Ishikawa (cell line): ENCODE measurements at regions not wholly inside any gene's neighbourhood (a gene's known extent, or its start where the extent isn't known, plus 50 kb on each side); places are given as distances from the start of the nearest gene placed in this dataset.

Experiments used
- EGR1 ChIP-seq: IDR thresholded peaks from 2 replicates; pipeline ENCODE4 v1.6.1; 2012
- EP300 ChIP-seq: IDR thresholded peaks from 2 replicates; pipeline ENCODE4 v1.6.1; 2012; ENCODE audit warnings: borderline replicate concordance
- MAX ChIP-seq: IDR thresholded peaks from 2 replicates; pipeline ENCODE4 v1.6.1; 2012
- REST ChIP-seq: IDR thresholded peaks from 2 replicates; pipeline ENCODE4 v1.6.1; 2012; ENCODE audit warnings: low read depth, mild to moderate bottlenecking
- USF1 ChIP-seq: IDR thresholded peaks from 2 replicates; pipeline ENCODE4 v1.6.1; 2012
- YY1 ChIP-seq: IDR thresholded peaks from 2 replicates; pipeline ENCODE4 v1.6.1; 2012; ENCODE audit warnings: low read depth
- ZBTB7A ChIP-seq: IDR thresholded peaks from 2 replicates; pipeline ENCODE4 v1.6.1; 2012; ENCODE audit warnings: low read depth

GRCh38 chr16:79825002-79825401 is 224.5 kb upstream of the MAF start:
- no peak for TF ChIP-seq USF1
- TF ChIP-seq EP300 = no peak
- TF ChIP-seq YY1 = no peak
- no peak for TF ChIP-seq MAX
- no peak for TF ChIP-seq EGR1
- TF ChIP-seq ZBTB7A = no peak
- no peak for TF ChIP-seq REST
